ENCODE measurements at regions not wholly inside any gene's neighbourhood (a gene's known extent, or its start where the extent isn't known, plus 50 kb on each side); places are given as distances from the start of the nearest gene placed in this dataset.
A peak's percentile ranks its signal among the peaks of the same experiment; 100 is the strongest.

GRCh38 chr2:236744716-236745115, 175.1 kb downstream of the ACKR3 start:
- DNase-seq (ENCODE audit: low spot score): no peak

GRCh38 chr2:236745420-236746210, 176.0 kb downstream of the ACKR3 start:
- peak; percentile 76 for DNase-seq (ENCODE audit: low spot score)

DNA sequence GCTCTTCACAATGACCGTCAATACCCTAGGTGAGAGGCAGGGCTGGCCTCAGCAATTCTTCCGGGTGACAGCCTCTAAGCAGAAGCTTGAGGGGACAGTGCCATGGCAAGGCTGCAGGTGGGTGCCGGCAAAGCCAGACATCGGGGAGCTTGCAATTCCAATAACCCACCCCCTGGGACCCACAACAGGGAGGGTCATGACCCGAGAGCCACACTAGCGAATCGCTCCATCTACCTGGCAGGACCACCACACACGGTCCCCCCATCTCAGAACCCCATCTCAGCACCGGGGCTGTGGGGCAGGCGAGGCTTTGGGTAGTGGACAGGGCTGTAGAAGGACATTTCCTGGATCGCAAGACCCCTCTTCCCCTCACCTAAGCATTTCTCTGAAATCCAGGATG, 177.2 kb downstream of the ACKR3 start:
- DNase-seq (ENCODE audit: low spot score): no peak

DNA sequence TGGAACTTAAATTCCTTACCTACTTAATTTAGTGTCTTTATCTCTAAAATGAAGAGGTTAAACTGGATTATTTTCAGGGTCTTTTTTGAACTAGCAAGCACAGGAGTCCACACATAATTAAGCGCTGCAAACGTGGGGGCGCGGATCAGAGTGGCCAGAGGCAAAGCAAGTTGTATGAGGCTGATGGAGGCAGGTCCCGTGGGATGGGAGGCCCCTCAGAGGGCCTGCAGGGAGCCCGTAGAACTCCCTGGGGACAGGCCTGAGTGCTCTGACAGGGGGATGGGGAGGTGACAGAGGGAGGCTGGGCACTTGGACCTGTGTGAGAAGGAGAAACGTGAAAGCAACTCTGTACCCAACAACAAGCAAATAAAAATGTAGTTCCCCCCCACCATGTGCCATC, 177.8 kb downstream of the ACKR3 start:
- DNase-seq (ENCODE audit: low spot score): no peak

GRCh38 chr2:236747925-236748324, 178.3 kb downstream of the ACKR3 start:
- DNase-seq (ENCODE audit: low spot score): no peak

DNA sequence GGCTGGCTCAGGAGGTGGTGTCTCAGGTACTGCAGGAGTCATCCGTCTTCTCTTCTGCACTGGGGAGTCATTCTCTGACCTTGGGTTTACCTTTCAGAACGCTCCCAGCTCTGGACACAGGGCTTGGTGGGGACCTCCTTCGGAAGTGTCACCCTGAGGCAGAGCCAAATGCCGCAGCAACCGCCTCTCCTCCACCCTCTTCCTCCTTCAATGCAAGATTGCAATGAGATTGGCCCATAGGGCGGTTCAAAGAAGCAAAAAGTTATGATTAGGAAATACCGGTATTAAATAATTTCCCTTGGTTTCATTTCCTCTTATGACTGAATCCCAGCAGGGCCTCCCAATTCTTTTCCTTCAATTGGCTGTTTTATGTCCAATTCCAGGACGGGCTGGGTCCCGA, 178.8 kb downstream of the ACKR3 start:
- no peak for DNase-seq (ENCODE audit: low spot score)

DNA sequence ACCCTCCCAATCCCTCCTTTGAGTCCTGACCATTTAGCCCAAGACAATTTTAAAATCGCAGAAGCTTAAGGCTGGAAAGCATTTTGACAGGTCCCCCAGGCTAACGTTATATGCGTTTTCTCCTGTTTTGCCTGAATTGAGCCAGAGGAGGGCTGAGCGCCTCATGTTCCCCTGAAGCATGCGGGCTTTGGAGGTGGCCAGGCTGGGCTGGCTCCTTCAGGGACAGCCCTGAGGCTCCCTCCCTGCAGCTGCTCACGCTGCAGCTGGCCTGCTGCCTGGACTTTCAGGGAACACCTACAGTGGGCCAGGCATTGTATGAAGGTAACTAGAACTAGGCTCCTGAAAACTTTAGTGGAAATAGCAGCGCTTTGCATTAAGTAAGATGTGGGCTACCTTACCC, 179.2 kb downstream of the ACKR3 start:
- no peak for DNase-seq (ENCODE audit: low spot score)

- no peak for DNase-seq (ENCODE audit: low spot score)
Measured at GRCh38 chr2:236749346-236749745, 179.7 kb downstream of the ACKR3 start.

GRCh38 chr2:236752096-236752495, 182.5 kb downstream of the ACKR3 start:
- DNase-seq (ENCODE audit: low spot score): no peak

- no peak for DNase-seq (ENCODE audit: low spot score)
Measured at GRCh38 chr2:236753606-236754270, 184.1 kb downstream of the ACKR3 start.

DNA sequence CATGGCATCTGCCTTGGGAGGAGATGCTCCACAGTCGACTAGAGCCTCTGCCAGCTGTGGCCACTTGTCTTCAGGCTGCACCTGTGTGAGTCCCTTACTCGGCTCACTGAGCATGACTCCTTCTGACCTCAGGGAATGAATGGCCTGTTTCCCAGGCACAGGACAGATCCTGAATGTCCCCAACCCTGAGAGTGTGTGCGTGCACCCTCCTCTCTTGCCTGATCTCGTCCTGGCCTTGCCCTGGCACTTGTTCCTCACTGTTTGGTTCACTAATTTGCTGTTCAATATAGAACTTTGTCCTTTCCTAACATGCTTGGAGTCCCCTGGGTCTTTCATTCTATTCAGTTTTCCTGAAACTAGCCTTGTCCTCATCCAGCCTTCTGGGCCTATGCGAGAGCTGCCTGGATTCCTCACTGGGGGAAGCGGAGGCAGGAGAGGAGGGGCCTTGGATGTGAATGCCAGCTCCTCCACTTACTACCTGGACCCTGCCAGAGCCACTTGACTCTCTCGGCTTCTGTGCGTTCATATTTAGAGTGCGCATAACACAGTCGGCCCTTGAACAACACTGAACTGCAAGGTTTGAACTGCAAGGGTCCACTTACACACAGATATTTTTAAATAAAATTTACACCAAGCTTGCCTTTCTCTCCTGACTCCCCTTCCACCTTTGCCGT, 184.8 kb downstream of the ACKR3 start:
- DNase-seq (ENCODE audit: low spot score): no peak

DNA sequence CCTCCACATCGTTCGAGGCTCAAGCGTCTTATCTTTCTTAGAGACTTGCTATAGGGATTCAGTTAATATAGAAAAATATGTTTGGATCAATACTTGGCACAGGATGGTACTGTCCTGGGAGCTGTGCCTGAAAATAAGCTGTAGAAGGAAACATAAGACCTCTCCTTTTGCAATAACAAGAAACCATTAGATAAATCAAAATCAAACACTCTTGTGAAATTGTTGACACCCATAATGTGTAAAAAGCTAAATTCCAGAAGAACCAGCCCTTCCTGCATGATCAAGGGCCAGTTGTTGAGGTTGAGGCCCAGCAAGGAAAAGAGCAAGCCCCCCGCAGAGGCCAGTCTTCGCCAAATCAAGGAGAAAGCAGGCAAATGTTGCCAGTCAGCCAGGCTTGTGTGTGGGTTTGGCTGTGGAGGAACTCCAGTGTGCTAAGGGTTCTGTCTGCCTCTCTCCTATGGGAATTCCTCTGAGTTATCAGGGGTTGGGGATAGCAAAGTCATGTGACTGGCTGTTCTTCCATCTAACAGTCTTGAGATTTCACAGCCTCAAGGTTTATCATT, 185.7 kb downstream of the ACKR3 start:
- DNase-seq (ENCODE audit: low spot score): no peak

DNA sequence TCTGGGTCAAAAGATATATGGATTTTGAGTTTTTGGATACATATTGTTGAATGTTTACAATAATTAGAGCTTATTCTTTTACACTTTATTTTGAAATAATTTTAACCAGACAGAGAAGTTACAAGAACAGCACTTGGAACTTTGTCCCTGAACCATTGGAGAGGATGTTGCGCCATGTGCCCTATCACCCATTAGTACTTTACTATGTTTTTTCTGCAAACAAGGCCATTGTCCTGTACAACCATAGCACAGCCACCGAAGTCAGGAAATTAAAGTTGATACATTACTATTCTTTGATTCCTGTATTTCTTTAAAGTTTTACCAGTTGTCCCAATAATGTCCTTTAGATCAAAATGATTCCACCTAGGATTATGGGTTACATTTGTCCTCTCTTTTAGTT, 188.8 kb downstream of the ACKR3 start:
- no peak for DNase-seq (ENCODE audit: low spot score)

DNA sequence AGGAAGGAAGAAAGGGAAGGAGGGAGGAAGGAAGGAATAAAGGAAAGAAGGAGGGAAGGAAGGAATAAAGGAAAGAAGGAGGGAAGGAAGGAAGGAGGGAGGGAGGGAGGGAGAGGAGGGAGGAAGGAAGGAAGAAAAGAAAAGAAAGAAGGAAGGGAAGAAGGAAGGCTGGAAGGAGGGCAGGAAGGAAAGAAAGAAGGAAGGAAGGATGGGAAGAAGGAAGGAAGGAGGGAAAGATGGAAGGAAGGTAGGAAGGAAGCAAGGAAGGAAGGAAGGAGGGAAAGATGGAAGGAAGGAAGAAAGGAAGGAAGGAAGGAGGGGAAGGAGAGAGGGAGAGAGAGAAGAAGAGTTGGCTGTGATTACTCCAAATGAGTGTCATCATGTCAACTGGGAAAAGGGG, 190.6 kb downstream of the ACKR3 start:
- no peak for DNase-seq (ENCODE audit: low spot score)

DNA sequence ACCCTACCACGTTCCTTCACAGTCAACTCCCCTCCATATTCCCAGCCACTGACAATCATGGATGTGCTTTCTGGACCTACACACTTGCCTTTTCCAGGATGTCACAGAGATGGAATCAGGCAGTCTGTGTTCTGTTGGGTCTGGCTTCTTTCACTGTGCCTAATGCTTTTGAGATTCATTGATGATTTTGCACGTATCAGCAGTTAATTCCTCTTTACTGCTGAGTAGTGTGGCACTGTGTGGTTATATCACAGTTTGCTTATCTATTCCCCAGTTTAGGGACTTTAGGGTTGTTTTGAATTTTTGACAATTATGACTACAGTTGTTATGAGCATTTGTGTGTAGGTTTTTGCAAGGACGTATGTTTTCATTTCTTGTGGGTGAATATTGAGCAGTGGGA, 191.7 kb downstream of the ACKR3 start:
- DNase-seq (ENCODE audit: low spot score): no peak

GRCh38 chr2:236762628-236763027, 193.0 kb downstream of the ACKR3 start:
- no peak for DNase-seq (ENCODE audit: low spot score)

GRCh38 chr2:236763857-236764256, 194.2 kb downstream of the ACKR3 start:
- no peak for DNase-seq (ENCODE audit: low spot score)

GRCh38 chr2:236764716-236765115, 195.1 kb downstream of the ACKR3 start:
- DNase-seq (ENCODE audit: low spot score): no peak

GRCh38 chr2:236765478-236765877, 195.9 kb downstream of the ACKR3 start:
- DNase-seq (ENCODE audit: low spot score): peak; percentile 60

DNA sequence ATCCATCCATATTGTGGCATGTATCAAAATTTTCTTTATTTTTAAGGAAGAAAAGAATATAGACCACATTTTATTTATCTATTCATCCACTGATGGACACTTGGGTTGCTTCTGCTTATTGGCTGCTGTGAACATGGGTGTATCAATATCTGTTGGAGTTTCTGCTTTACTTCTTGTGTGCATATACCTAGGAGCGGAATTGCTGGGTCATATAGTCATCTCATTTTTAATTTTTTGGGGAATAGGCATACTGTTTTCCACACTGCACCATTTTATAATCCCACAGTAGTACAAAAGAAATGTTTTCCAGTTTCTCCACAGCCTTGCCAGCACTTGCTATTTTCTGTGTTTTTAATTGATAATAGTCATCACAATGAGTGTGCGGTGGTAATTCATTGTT, 197.2 kb downstream of the ACKR3 start:
- DNase-seq (ENCODE audit: low spot score): no peak

- no peak for DNase-seq (ENCODE audit: low spot score)
Measured at GRCh38 chr2:236767941-236768340, 198.3 kb downstream of the ACKR3 start.

GRCh38 chr2:236768393-236769140, 198.9 kb downstream of the ACKR3 start:
- DNase-seq (ENCODE audit: low spot score): peak; percentile 33

Measured in umbilical cord (tissue), 1 donor.